GM18499 (cell line): ENCODE measurements at regions not wholly inside any gene's neighbourhood (a gene's known extent, or its start where the extent isn't known, plus 50 kb on each side); places are given as distances from the start of the nearest gene placed in this dataset.
"Not testable (repeated sequence)": the region's sequence is repeated elsewhere in the genome, so short reads cannot be mapped to it uniquely, and the experiment has no call there.

ENCODE experiments used
- ATAC-seq: cut with Tn5 transposase; IDR thresholded peaks from one replicate; pipeline ENCODE4 v1.9.1; 2021; ENCODE audit warnings: moderate number of reproducible peaks; ENCODE audit not compliant: insufficient read depth, unreplicated experiment

- no peak for ATAC-seq
Measured at GRCh38 chr6:159422041-159422984, 253.1 kb downstream of the FNDC1 start.

GRCh38 chr6:159421586-159421985, 252.4 kb downstream of the FNDC1 start:
- no peak for ATAC-seq

DNA sequence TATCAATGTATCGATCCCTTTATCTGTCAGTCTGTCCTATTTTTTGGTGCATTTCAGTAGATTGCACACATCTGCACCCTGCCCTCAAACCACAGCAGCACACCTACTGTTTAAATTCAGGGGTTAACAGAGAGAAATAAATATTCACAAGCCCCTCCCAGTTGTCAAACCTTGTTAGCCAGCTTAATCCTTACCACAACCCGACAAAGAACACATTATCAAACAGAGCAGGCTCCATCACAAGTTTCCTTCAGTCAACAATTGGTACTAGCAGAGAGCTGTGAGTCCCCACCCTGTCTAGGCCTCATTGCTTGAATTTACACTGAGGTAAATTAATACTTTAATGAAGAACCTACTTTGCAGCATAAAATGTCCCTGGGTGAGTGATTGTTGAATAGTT, 249.8 kb downstream of the FNDC1 start:
- ATAC-seq, result no peak

- no peak for ATAC-seq
Measured at GRCh38 chr6:159416891-159417560, 247.8 kb downstream of the FNDC1 start.

GRCh38 chr6:159415540-159415939, 246.3 kb downstream of the FNDC1 start:
- no peak for ATAC-seq

- ATAC-seq, result no peak
Measured at GRCh38 chr6:159414711-159415110, 245.5 kb downstream of the FNDC1 start.

GRCh38 chr6:159407211-159407780, 238.1 kb downstream of the FNDC1 start:
- ATAC-seq, result not testable (repeated sequence)

DNA sequence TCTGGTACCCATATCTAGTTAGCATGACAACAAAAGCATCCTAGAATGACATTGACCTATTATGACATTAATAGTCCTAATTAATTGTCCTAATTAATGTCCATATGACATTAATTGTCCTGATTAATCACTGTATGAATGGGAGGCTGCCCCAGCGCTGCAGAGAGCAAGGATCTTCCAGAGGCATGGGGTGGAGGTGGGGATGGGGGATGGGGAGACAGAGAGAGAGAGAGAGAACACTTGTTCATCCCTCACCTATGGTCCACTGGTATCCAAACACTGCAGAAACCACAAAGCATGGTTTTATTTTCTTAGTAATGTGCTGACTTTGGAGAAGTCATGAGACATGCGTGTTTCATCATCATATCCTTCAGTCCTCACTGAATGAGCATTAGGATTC, 235.1 kb downstream of the FNDC1 start:
- no peak for ATAC-seq

DNA sequence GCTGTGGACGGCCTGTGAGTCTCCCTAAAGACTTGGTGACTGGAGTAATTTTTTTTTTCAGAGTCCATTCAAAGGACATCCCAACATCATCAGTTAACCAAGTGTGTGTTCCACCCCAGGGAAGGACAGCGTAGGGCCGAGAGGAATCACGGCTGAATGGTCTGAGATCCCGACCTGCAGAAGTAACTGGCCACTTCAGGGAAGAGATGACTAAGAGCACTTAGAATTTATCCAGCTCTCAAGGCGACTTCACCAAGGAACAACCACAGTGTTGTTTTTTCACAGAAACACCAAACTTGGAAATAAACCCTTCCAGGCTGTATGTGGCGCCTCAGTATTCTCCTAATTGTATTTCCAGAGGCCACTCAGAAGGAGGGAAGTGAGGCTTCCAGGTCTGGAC, 231.6 kb downstream of the FNDC1 start:
- ATAC-seq, result no peak

DNA sequence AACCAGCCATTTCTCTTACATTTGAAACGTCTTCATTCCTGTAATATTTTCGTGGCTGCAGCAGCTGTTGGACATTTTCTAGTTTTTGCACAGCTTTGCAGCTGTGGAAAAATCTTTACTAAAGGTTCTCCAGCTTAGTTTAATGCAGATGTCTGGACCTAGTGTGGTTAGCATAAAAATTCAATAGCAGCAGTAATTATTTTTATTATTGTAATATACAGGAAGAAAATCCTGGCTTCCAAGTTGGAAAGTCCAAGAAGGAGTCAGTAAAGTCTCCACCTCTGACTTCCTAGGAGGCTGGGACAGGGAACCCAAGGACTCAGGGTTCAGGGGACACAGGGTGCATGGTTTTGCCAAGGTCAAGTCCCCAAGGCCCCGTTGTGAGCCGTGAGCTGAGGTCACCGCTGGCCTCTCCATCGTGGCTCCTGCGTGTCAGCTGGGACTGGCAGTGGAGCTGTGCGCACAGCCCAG, 230.6 kb downstream of the FNDC1 start:
- no peak for ATAC-seq

GRCh38 chr6:159398633-159399032, 229.4 kb downstream of the FNDC1 start:
- ATAC-seq, result no peak

- ATAC-seq, result no peak
Measured at GRCh38 chr6:159397753-159398152, 228.6 kb downstream of the FNDC1 start.

DNA sequence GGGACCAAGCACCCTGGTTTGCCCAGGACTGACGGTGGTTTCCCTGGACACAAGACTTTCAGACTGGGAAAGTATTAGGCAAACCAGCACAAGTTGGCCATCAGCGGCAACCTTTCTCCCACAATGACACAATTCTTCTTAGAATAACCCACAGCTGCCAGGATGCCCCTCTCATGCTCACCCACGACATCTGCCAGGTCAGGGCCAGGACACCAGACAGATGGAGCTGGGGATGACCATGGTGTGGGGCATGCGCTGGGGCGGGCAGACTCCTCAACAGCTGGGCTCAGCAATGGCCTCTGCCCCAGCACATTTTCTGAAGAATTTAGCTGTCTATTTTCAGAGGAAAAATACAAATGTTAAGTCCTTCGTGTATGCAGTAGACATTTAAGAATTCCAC, 226.4 kb downstream of the FNDC1 start:
- ATAC-seq, result no peak

GRCh38 chr6:159392695-159393094, 223.5 kb downstream of the FNDC1 start:
- ATAC-seq, result not testable (repeated sequence)

GRCh38 chr6:159390381-159390780, 221.2 kb downstream of the FNDC1 start:
- ATAC-seq, result no peak

DNA sequence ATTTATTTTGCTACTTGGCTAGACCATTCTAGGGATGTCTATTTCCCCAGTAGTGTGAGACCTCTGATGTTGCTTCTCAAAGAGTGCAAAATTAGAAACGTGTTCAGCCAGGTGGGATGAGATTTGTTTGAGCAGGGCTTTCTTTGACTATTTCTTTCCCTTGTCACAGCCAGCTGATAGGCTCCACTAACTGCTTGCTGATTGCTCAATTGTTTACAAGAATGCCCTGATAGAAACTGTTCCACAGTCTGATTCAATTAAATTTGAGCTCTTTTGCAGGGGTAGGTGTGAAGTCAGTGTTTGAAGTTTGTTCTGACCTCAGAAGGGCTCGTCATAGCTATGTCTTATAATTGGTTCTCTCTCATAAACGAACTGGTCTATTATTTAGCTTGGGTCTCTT, 220.5 kb downstream of the FNDC1 start:
- no peak for ATAC-seq

DNA sequence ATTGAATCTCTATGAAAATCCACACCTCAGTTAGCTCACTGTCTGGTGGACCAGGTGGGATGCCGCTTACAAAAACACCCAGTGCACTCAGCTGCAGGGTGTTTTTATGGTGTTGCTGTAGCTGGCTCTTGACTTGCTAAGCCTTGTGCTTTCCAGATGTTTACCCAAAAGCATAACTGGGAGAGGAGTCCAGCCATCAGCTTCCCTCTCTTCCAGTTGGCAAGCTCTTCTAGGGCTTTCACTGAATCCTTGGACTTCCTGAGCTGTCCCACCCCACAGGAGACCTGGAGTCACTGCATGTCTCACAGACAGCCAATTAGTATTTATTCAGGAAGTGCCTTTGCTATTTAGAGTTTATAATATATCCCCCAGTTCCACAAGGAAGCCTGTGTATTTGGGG, 210.9 kb downstream of the FNDC1 start:
- no peak for ATAC-seq

DNA sequence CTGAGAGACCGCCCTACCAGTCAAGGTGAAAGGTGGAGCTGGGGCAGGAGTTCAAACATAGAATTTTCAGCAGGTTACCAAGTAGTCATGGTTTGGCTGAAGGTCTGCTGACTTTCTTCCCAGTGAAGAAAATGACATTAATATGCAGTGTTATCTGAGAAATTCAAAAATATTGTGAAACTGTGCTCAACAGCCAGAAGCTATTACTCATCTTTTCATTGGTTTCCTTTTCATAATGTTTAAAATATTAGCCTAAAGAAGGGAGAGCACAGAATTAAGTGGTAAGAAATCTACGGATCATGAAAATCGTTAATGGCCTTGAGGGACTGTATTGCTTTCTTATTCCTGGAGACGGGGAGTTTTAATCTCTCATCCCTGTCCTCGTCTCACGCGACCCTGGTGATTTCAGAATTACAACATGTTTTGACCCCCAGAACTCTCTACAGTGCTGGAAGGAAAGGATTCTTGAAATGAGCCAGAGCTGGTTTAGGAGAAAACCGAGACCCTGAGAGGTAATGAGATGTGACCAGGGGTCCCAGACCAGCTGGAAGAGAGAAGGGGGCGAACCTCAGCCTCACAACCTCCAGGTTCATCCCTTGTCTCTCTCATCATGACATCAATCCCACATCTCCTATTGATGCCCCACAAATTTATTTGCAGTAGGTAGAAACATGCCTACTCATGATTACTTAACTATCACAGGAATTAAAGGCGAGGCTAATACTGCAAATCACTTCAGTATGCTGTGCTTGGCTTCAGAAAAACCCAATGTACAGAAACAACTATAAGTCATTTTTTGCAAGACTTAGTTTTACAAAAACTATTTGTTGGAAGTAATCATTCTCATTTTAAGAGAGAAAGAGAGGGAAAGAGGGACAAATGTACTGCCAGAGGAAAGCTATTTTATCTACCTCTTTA, 209.5 kb downstream of the FNDC1 start:
- ATAC-seq, result no peak

DNA sequence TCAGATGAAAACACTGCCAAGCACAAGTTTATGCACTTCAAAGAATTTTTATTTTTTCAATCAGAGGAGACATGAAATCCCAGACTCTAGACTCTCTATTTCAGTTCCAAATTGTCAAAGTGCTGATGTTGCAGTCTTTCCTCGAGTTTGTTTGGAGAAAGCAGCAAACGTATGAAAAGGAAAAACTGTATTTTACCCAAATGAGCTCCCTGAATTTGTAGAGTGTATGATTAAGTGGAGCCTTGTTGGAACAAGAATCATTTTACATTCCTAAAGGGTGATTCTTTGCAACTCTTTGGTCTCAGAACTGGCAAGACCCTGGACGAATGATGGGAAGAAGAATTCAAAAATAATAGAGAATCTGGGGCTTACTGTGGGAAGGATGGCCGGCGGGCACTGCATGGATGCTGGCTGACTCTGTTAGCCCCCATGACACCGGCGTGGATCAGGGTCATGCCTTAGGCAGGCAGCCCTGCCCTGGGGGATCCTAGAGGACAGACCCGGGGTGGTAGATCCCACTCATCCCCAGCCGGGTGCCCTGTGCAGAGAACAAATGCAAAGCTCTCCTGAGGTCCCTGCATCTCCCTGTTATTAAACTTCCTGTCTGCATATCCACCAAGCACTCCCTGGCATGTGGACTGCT, 207.4 kb downstream of the FNDC1 start:
- ATAC-seq, result no peak

GRCh38 chr6:159375014-159375413, 205.8 kb downstream of the FNDC1 start:
- no peak for ATAC-seq
